Naive thymus-derived CD4-positive, alpha-beta T cell (primary cell): ENCODE measurements at regions not wholly inside any gene's neighbourhood (a gene's known extent, or its start where the extent isn't known, plus 50 kb on each side); places are given as distances from the start of the nearest gene placed in this dataset.

Source experiments
- ATAC-seq: fragments of 150-1000 bp; cut with Tn5 transposase; 2 replicates; pipeline ENCODE4 v1.10.0; 2021; ENCODE audit warnings: mild to moderate bottlenecking, moderate library complexity
- CTCF ChIA-PET: fragments of 350-600 bp; sonication (Branson Sonifier 250); formaldehyde crosslinking; loops from one replicate; lab custom pipeline; 2021; ENCODE audit warnings: antibody characterized with exemption; lab: Charles Lee
- POLR2A ChIA-PET: fragments of 350-600 bp; sonication (Branson Sonifier 250); formaldehyde crosslinking; loops from one replicate; lab custom pipeline; 2021; ENCODE audit warnings: antibody characterized with exemption, inconsistent platforms; lab: Charles Lee
- DNase-seq, 9 donors: peaks; one replicate each; pipeline versions ENCODE4 v3.0.0 to v3.0.0-alpha.2; 2020 to 2022; ENCODE audit warnings: mixed read lengths in 1 of 9
- H3K27ac ChIP-seq: one replicate; pipeline ENCODE4 v1.7.0; 2013; ENCODE audit warnings: mild to moderate bottlenecking, low read depth, low read length, moderate library complexity
- H3K27me3 ChIP-seq, 2 donors: one replicate each; pipeline ENCODE4 v1.7.0; 2013; ENCODE audit warnings: low read length in 2 of 2, mild to moderate bottlenecking in 2 of 2, moderate library complexity in 2 of 2; ENCODE audit not compliant: control insufficient read depth in 2 of 2, insufficient read depth in 2 of 2
- H3K36me3 ChIP-seq, 3 experiments: 1 replicate in 2 of 3; 2 replicates in 1 of 3; pipeline ENCODE4 v1.7.0; 2013; ENCODE audit warnings: low read length in 3 of 3, mild to moderate bottlenecking in 3 of 3, moderate library complexity in 1 of 3; ENCODE audit not compliant: insufficient read depth in 3 of 3, control insufficient read depth in 2 of 3
- H3K4me1 ChIP-seq, 2 donors: one replicate each; pipeline ENCODE4 v1.7.0; 2013; ENCODE audit warnings: low read length in 2 of 2, mild to moderate bottlenecking in 2 of 2, moderate library complexity in 1 of 2; ENCODE audit not compliant: control insufficient read depth in 2 of 2, insufficient read depth in 2 of 2
- H3K4me3 ChIP-seq: 2 replicates; pipeline ENCODE4 v1.7.0; 2013; ENCODE audit warnings: mild to moderate bottlenecking, low read length
- H3K9me3 ChIP-seq, 3 experiments: 1 replicate in 2 of 3; 2 replicates in 1 of 3; pipeline ENCODE4 v1.7.0; 2013; ENCODE audit warnings: low read length in 3 of 3; ENCODE audit not compliant: control insufficient read depth in 2 of 3
- H3K27ac Mint-ChIP-seq, 9 donors: one replicate each; pipeline ENCODE4 v1.8.0; 2020 to 2022; ENCODE audit warnings: mixed read lengths in 9 of 9, mild to moderate bottlenecking in 8 of 9, moderate library complexity in 5 of 9, inconsistent platforms in 2 of 9
- H3K27me3 Mint-ChIP-seq, 5 donors: one replicate each; pipeline ENCODE4 v1.8.0; 2021 to 2022; ENCODE audit warnings: mixed read lengths in 5 of 5, mild to moderate bottlenecking in 1 of 5
- H3K36me3 Mint-ChIP-seq, 5 donors: one replicate each; pipeline ENCODE4 v1.8.0; 2020 to 2022; ENCODE audit warnings: mixed read lengths in 5 of 5, mild to moderate bottlenecking in 3 of 5, inconsistent platforms in 1 of 5
- H3K4me1 Mint-ChIP-seq, 7 donors: one replicate each; pipeline ENCODE4 v1.8.0; 2020 to 2022; ENCODE audit warnings: mixed read lengths in 7 of 7, mild to moderate bottlenecking in 3 of 7, inconsistent platforms in 1 of 7
- H3K4me3 Mint-ChIP-seq, 10 donors: one replicate each; pipeline ENCODE4 v1.8.0; 2020 to 2022; ENCODE audit warnings: mild to moderate bottlenecking in 10 of 10, mixed read lengths in 10 of 10, moderate library complexity in 6 of 10, inconsistent platforms in 2 of 10
- H3K9me3 Mint-ChIP-seq, 11 donors: one replicate each; pipeline ENCODE4 v1.8.0; 2020 to 2022; ENCODE audit warnings: mixed read lengths in 11 of 11, mild to moderate bottlenecking in 4 of 11, inconsistent platforms in 1 of 11, moderate library complexity in 1 of 11
- intact Hi-C, 2 donors: fragments of 100-400 bp; cut with micrococcal nuclease; formaldehyde crosslinking; loops; one replicate each; pipeline ENCODE4 v1.15.1; 2023

GRCh38 chr15:77727635-77728304 lies 95.1 kb upstream of the LINGO1 start:
- no peaks in the 10 kb centered on the region for H3K4me1 ChIP-seq
- CTCF ChIA-PET, result no interaction called here
- no peaks in the 10 kb centered on the region for H3K9me3 Mint-ChIP-seq
- H3K9me3 ChIP-seq, result no peaks in the 10 kb centered on the region
- H3K27ac ChIP-seq, result no peak overlapping the region
- no peaks in the 10 kb centered on the region for H3K27me3 ChIP-seq
- intact Hi-C loops, result no loop called here
- no peak overlapping the region for H3K27ac Mint-ChIP-seq
- no peaks in the 10 kb centered on the region for H3K36me3 ChIP-seq
- no peaks in the 10 kb centered on the region for H3K36me3 Mint-ChIP-seq
- DNase-seq (no peak), ATAC-seq (no peak)
- POLR2A ChIA-PET, result no interaction called here
- H3K4me1 Mint-ChIP-seq, result peaks cover 0 to under 1% (median 0%) of the 10 kb centered on the region in 7 donors
- H3K4me3 Mint-ChIP-seq, result no peak overlapping the region
- H3K27me3 Mint-ChIP-seq, result peaks cover 0 to 7% (median 0%) of the 10 kb centered on the region in 5 donors
- H3K4me3 ChIP-seq, result no peak overlapping the region

GRCh38 chr15:77724715-77725114 lies 92.0 kb upstream of the LINGO1 start:
- H3K27me3 ChIP-seq, result no peaks in the 10 kb centered on the region
- H3K27ac Mint-ChIP-seq, result no peak overlapping the region
- peaks cover 0 to 9% (median 0%) of the 10 kb centered on the region in 5 donors for H3K27me3 Mint-ChIP-seq
- H3K27ac ChIP-seq, result no peak overlapping the region
- ATAC-seq (no peak), DNase-seq (no peak)
- intact Hi-C loops, result no loop called here
- H3K9me3 ChIP-seq, result no peaks in the 10 kb centered on the region
- H3K36me3 ChIP-seq, result no peaks in the 10 kb centered on the region
- H3K4me3 Mint-ChIP-seq, result no peak overlapping the region
- no peak overlapping the region for H3K4me3 ChIP-seq
- ChIA-PET POLR2A (no interaction called here), CTCF (no interaction called here)
- no peaks in the 10 kb centered on the region for H3K4me1 ChIP-seq
- no peaks in the 10 kb centered on the region for H3K9me3 Mint-ChIP-seq
- H3K36me3 Mint-ChIP-seq, result no peaks in the 10 kb centered on the region
- no peaks in the 10 kb centered on the region for H3K4me1 Mint-ChIP-seq

DNA sequence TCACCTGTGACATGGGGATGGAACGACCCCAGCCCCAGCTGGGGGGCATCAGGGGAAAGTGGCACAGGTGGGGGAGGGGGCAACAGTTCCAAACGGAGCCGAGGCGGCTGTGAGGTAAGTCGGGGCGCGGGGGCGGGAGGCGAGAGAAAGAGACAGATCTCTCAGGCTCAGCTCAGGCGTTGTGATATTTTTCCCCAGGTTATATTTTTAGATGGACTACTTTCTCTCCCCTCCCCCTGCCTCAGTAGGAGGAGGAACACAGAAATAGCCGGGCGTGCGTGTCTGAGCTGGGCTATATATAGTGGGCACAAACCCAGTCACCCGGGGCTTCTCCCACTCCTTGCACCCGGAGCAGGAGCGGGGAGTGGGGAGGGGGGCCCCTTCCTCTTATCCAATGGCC lies 91.0 kb upstream of the LINGO1 start:
- Histone ChIP-seq H3K4me1 (no peaks in the 10 kb centered on the region), H3K27ac (no peak overlapping the region), H3K27me3 (no peaks in the 10 kb centered on the region), H3K9me3 (no peaks in the 10 kb centered on the region), H3K4me3 (no peak overlapping the region), H3K36me3 (no peaks in the 10 kb centered on the region)
- H3K27ac Mint-ChIP-seq, result no peak overlapping the region
- ATAC-seq (no peak), DNase-seq (no peak)
- peaks cover 0 to 9% (median 0%) of the 10 kb centered on the region in 5 donors for H3K27me3 Mint-ChIP-seq
- no peaks in the 10 kb centered on the region for H3K4me1 Mint-ChIP-seq
- intact Hi-C loops, result no loop called here
- no peak overlapping the region for H3K4me3 Mint-ChIP-seq
- H3K9me3 Mint-ChIP-seq, result no peaks in the 10 kb centered on the region
- CTCF ChIA-PET, result no interaction called here
- POLR2A ChIA-PET, result no interaction called here
- no peaks in the 10 kb centered on the region for H3K36me3 Mint-ChIP-seq

- CTCF ChIA-PET, result no interaction called here
- Mint-ChIP-seq H3K27me3 (peaks cover 0 to 9% (median 0%) of the 10 kb centered on the region in 5 donors), H3K4me1 (no peaks in the 10 kb centered on the region), H3K9me3 (no peaks in the 10 kb centered on the region), H3K36me3 (no peaks in the 10 kb centered on the region), H3K4me3 (no peak overlapping the region), H3K27ac (no peak overlapping the region)
- H3K9me3 ChIP-seq, result no peaks in the 10 kb centered on the region
- intact Hi-C loops, result no loop called here
- H3K27me3 ChIP-seq, result no peaks in the 10 kb centered on the region
- no peaks in the 10 kb centered on the region for H3K36me3 ChIP-seq
- no peak overlapping the region for H3K27ac ChIP-seq
- POLR2A ChIA-PET, result no interaction called here
- H3K4me3 ChIP-seq, result no peak overlapping the region
- DNase-seq, result no peak
- no peaks in the 10 kb centered on the region for H3K4me1 ChIP-seq
- no peak for ATAC-seq
These were observed 90.2 kb upstream of the LINGO1 start for GRCh38 chr15:77722759-77723460.

- no peaks in the 10 kb centered on the region for H3K36me3 ChIP-seq
- H3K9me3 ChIP-seq, result no peaks in the 10 kb centered on the region
- H3K9me3 Mint-ChIP-seq, result no peaks in the 10 kb centered on the region
- DNase-seq, result no peak
- no peak for ATAC-seq
- no peak overlapping the region for H3K27ac ChIP-seq
- POLR2A ChIA-PET, result no interaction called here
- no peaks in the 10 kb centered on the region for H3K4me1 Mint-ChIP-seq
- no peaks in the 10 kb centered on the region for H3K4me1 ChIP-seq
- no peak overlapping the region for H3K4me3 Mint-ChIP-seq
- CTCF ChIA-PET, result no interaction called here
- H3K4me3 ChIP-seq, result no peak overlapping the region
- no peak overlapping the region for H3K27ac Mint-ChIP-seq
- H3K27me3 ChIP-seq, result no peaks in the 10 kb centered on the region
- intact Hi-C loops, result no loop called here
- H3K36me3 Mint-ChIP-seq, result no peaks in the 10 kb centered on the region
- peaks cover 2 to 9% (median 2%) of the 10 kb centered on the region in 5 donors for H3K27me3 Mint-ChIP-seq
These were observed 89.3 kb upstream of the LINGO1 start for GRCh38 chr15:77721963-77722362.

- H3K27ac Mint-ChIP-seq, result no peak overlapping the region
- no peak overlapping the region for H3K4me3 ChIP-seq
- ChIA-PET POLR2A (no interaction called here), CTCF (no interaction called here)
- no peaks in the 10 kb centered on the region for H3K9me3 Mint-ChIP-seq
- H3K27me3 ChIP-seq, result no peaks in the 10 kb centered on the region
- no peaks in the 10 kb centered on the region for H3K36me3 ChIP-seq
- H3K4me1 ChIP-seq, result no peaks in the 10 kb centered on the region
- no peaks in the 10 kb centered on the region for H3K36me3 Mint-ChIP-seq
- no peak for ATAC-seq
- H3K27ac ChIP-seq, result no peak overlapping the region
- intact Hi-C loops, result no loop called here
- no peaks in the 10 kb centered on the region for H3K4me1 Mint-ChIP-seq
- no peak overlapping the region for H3K4me3 Mint-ChIP-seq
- no peak for DNase-seq
- H3K27me3 Mint-ChIP-seq, result peaks cover 3 to 22% (median 11%) of the 10 kb centered on the region in 5 donors
- no peaks in the 10 kb centered on the region for H3K9me3 ChIP-seq
These were observed 87.9 kb upstream of the LINGO1 start for GRCh38 chr15:77720655-77721054.

- Mint-ChIP-seq H3K4me3 (no peak overlapping the region), H3K27me3 (peaks cover 3 to 24% (median 13%) of the 10 kb centered on the region in 5 donors), H3K9me3 (no peaks in the 10 kb centered on the region), H3K27ac (no peak overlapping the region), H3K4me1 (no peaks in the 10 kb centered on the region), H3K36me3 (no peaks in the 10 kb centered on the region)
- ChIA-PET POLR2A (no interaction called here), CTCF (no interaction called here)
- no peak overlapping the region for H3K4me3 ChIP-seq
- no peaks in the 10 kb centered on the region for H3K9me3 ChIP-seq
- ATAC-seq, result no peak
- DNase-seq, result no peak
- intact Hi-C loops, result no loop called here
- no peaks in the 10 kb centered on the region for H3K27me3 ChIP-seq
- no peaks in the 10 kb centered on the region for H3K4me1 ChIP-seq
- H3K36me3 ChIP-seq, result no peaks in the 10 kb centered on the region
- H3K27ac ChIP-seq, result no peak overlapping the region
These were observed 87.5 kb upstream of the LINGO1 start for GRCh38 chr15:77720173-77720572.
